Thoracic aorta (tissue), 2 donors: ENCODE measurements at regions not wholly inside any gene's neighbourhood (a gene's known extent, or its start where the extent isn't known, plus 50 kb on each side); places are given as distances from the start of the nearest gene placed in this dataset.

Source experiments
- ATAC-seq: fragments of 150-250 bp; one replicate; pipeline ENCODE4 v1.8.0; 2017; ENCODE audit warnings: low read depth; ENCODE audit not compliant: insufficient number of reproducible peaks, low FRiP score
- DNase-seq: peaks from one replicate; pipeline ENCODE4 v3.0.0-alpha.2; 2020; ENCODE audit warnings: low spot score
- H3K27ac ChIP-seq, 2 donors: fragments of 200-600 bp; sonication (generic); 1 replicate in 1 of 2; 2 replicates in 1 of 2; pipeline ENCODE4 v1.5.1; 2016; ENCODE audit warnings: mild to moderate bottlenecking in 2 of 2, moderate library complexity in 2 of 2
- H3K27me3 ChIP-seq: fragments of 200-600 bp; sonication (generic); replicated peaks from 2 replicates; pipeline ENCODE4 v1.6.0; 2016; ENCODE audit warnings: mild to moderate bottlenecking; ENCODE audit not compliant: insufficient read depth
- H3K36me3 ChIP-seq: fragments of 200-600 bp; sonication (generic); one replicate; pipeline ENCODE4 v1.5.1; 2016
- H3K4me1 ChIP-seq, 2 donors: fragments of 200-600 bp; sonication (generic); 1 replicate in 1 of 2; 2 replicates in 1 of 2; pipeline versions ENCODE4 v1.5.1 to v1.6.0; 2016; ENCODE audit warnings: low read depth in 2 of 2, mild to moderate bottlenecking in 1 of 2; ENCODE audit not compliant: control insufficient read depth in 1 of 2
- H3K4me3 ChIP-seq: fragments of 200-600 bp; sonication (generic); 2 replicates; pipeline ENCODE4 v1.5.1; 2016; ENCODE audit warnings: mild to moderate bottlenecking
- H3K9me3 ChIP-seq: fragments of 200-600 bp; sonication (generic); 2 replicates; pipeline ENCODE4 v1.5.1; 2016
- TF ChIP-seq, protein P1 (sequence below): fragments of 200-600 bp; sonication (generic); IDR thresholded peaks from one replicate; pipeline ENCODE4 v1.5.1; 2019; ENCODE audit warnings: antibody characterized with exemption

DNA sequence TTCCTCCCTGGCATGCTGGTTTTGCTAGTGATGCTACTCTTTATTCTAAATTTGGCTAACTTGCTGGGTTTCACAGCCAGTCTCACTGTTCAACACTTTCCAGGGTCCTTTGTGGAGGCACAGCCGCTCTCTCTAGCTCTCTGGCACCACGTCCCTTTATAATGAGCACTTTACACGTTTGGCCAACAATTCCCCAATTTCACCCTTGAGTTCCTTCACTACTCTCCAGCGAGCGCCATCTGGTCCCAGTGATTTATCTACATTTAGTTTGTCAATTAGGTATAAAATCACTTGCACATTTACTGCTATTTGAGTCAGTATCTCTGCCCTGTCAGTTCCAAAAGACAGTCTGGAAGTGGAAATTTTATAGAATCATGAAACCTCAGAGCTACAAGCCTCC is 241.9 kb upstream of the MOCS1 start:
- H3K4me3 ChIP-seq, result no peak overlapping the region
- no peaks in the 10 kb centered on the region for H3K4me1 ChIP-seq
- TF ChIP-seq, protein P1, sequence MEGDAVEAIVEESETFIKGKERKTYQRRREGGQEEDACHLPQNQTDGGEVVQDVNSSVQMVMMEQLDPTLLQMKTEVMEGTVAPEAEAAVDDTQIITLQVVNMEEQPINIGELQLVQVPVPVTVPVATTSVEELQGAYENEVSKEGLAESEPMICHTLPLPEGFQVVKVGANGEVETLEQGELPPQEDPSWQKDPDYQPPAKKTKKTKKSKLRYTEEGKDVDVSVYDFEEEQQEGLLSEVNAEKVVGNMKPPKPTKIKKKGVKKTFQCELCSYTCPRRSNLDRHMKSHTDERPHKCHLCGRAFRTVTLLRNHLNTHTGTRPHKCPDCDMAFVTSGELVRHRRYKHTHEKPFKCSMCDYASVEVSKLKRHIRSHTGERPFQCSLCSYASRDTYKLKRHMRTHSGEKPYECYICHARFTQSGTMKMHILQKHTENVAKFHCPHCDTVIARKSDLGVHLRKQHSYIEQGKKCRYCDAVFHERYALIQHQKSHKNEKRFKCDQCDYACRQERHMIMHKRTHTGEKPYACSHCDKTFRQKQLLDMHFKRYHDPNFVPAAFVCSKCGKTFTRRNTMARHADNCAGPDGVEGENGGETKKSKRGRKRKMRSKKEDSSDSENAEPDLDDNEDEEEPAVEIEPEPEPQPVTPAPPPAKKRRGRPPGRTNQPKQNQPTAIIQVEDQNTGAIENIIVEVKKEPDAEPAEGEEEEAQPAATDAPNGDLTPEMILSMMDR, result no peak
- no peaks in the 10 kb centered on the region for H3K36me3 ChIP-seq
- no peaks in the 10 kb centered on the region for H3K27me3 ChIP-seq
- no peak for ATAC-seq
- no peak overlapping the region for H3K27ac ChIP-seq
- DNase-seq, result no peak
- no peaks in the 10 kb centered on the region for H3K9me3 ChIP-seq

DNA sequence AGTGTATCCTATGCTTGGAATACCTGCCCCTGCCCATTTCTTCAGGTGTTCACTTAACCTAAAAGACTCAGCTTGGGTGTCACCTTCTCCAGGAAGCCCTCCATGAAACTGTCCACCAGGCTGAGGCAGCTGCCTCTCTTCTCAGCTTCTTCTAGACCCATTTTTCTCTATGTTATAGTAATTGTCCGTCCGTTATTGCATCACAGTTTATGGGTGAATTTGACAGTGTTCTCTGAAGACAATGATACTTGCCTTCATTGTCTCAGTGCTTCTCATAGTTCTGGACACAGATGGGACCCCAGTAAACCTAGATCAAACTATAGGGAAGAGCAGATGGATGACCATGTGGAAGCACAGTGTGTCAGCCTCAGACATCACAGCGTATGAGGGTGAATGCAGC is 238.0 kb upstream of the MOCS1 start:
- Histone ChIP-seq H3K27me3 (no peaks in the 10 kb centered on the region), H3K36me3 (no peaks in the 10 kb centered on the region), H3K9me3 (no peaks in the 10 kb centered on the region), H3K4me1 (no peaks in the 10 kb centered on the region), H3K4me3 (no peak overlapping the region), H3K27ac (no peak overlapping the region)
- DNase-seq (no peak), ATAC-seq (no peak)
- TF ChIP-seq, protein P1, result no peak

DNA sequence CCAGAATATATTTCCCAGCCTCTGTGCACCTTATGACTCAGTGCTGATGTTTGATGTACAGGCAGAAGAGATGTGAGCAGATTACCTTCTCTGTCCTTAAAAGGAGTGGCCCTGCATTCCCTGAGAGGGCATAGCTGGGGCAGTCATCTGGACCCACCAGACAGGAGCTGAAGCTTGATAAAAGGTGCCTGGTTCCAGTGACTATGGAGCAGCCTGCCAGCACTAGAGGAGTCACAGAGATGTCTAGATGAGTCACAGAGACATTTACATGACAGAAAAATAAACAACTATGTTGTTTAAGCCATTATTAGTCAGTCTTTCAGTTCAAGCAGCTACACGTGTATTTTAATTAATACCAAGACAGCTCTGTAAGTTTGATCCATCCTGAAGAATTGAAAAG is 237.1 kb upstream of the MOCS1 start:
- Histone ChIP-seq H3K4me3 (no peak overlapping the region), H3K27ac (no peak overlapping the region), H3K27me3 (no peaks in the 10 kb centered on the region), H3K36me3 (no peaks in the 10 kb centered on the region), H3K4me1 (no peaks in the 10 kb centered on the region), H3K9me3 (no peaks in the 10 kb centered on the region)
- ATAC-seq (no peak), DNase-seq (no peak)
- TF ChIP-seq, protein P1, result no peak

DNA sequence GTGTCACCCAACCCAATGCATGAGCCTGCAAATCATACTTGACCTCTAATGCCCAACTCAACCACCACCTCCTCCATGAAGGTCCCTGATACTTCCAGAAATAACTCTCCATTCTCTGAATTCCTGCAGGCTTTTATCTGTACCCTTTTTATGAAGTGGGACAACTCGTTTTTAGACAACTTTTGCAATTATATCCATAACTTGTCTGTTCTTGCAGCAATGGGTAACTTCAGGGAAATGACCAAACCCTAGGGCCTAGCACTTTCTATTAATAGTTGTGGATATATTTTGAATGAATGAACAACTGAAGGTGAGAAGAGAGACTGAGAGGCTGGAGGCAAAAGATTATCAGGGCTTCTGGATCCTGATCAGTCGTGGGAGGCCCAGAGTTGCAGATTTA is 236.6 kb upstream of the MOCS1 start:
- no peak overlapping the region for H3K27ac ChIP-seq
- no peaks in the 10 kb centered on the region for H3K27me3 ChIP-seq
- ATAC-seq (no peak), DNase-seq (no peak)
- TF ChIP-seq, protein P1, result no peak
- no peaks in the 10 kb centered on the region for H3K36me3 ChIP-seq
- H3K4me3 ChIP-seq, result no peak overlapping the region
- H3K9me3 ChIP-seq, result no peaks in the 10 kb centered on the region
- no peaks in the 10 kb centered on the region for H3K4me1 ChIP-seq

DNA sequence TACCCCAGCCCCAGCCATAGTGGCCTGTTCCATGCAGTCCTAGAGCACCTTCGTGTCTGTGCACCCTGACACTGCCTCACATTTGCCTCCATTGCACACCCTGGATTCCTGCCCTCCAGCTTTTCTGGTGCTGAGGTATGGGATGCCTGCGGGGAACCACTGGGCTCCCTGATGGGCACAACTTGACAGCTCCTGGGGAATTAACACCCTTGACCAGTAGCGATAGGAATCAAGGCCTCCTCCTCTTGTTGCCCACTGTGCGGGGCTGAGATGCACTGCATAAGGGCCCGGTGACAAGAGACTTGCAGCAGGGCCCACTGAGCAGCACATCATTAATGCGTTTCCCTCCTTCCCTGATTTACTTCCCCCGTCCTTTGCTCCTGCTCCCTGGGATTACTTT is 235.6 kb upstream of the MOCS1 start:
- Histone ChIP-seq H3K4me3 (no peak overlapping the region), H3K27ac (no peak overlapping the region), H3K9me3 (no peaks in the 10 kb centered on the region), H3K4me1 (no peaks in the 10 kb centered on the region), H3K27me3 (no peaks in the 10 kb centered on the region), H3K36me3 (no peaks in the 10 kb centered on the region)
- no peak for ATAC-seq
- TF ChIP-seq, protein P1, result no peak
- DNase-seq, result no peak
